ENCODE measurements at regions not wholly inside any gene's neighbourhood (a gene's known extent, or its start where the extent isn't known, plus 50 kb on each side); places are given as distances from the start of the nearest gene placed in this dataset.
A peak's percentile ranks its signal among the peaks of the same experiment; 100 is the strongest.

DNA sequence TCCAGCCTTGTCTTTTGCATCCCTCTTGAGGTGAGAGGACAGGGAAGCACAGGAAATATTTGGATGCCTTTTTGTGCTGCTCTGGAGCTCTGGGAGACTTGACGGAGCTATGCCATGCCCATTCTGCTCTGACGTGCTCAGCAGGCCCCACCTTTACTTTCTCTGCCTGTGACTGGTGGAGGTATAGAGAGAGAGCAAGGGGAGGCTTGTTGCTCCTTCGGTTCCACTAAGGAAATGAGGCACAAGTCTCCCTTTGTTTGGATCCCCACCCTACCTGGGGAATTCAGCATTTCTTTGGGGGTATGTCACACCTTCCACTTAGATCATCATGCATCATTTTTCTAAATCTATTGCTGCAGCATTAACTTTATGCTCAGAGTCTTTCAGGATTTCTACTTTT is 121.8 kb upstream of the CNTLN start:
- H4K20me1 ChIP-seq (ENCODE audit: control insufficient read depth, extremely low read depth, insufficient read depth, low read length) = no peaks in the 10 kb centered on the region
- TF ChIP-seq, protein P1, sequence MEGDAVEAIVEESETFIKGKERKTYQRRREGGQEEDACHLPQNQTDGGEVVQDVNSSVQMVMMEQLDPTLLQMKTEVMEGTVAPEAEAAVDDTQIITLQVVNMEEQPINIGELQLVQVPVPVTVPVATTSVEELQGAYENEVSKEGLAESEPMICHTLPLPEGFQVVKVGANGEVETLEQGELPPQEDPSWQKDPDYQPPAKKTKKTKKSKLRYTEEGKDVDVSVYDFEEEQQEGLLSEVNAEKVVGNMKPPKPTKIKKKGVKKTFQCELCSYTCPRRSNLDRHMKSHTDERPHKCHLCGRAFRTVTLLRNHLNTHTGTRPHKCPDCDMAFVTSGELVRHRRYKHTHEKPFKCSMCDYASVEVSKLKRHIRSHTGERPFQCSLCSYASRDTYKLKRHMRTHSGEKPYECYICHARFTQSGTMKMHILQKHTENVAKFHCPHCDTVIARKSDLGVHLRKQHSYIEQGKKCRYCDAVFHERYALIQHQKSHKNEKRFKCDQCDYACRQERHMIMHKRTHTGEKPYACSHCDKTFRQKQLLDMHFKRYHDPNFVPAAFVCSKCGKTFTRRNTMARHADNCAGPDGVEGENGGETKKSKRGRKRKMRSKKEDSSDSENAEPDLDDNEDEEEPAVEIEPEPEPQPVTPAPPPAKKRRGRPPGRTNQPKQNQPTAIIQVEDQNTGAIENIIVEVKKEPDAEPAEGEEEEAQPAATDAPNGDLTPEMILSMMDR (optimal IDR thresholded peaks at IDR 0.05 in 1 of 3, IDR thresholded peaks at IDR 0.05 in 1 of 3, conservative IDR thresholded peaks at IDR 0.05 in 1 of 3; ENCODE audit: extremely low read depth in 1 of 3, insufficient read depth in 2 of 3, low read length in 3 of 3) = no peak
- TF ChIP-seq EZH2 (IDR thresholded peaks at IDR 0.05; ENCODE audit: low read length) = no peak
- H2AFZ ChIP-seq (ENCODE audit: control insufficient read depth, low read length) = peak overlapping the region; percentile 66
- FAIRE-seq (peak; percentile 93), DNase-seq (ENCODE audit: low read depth, low spot score) (peak; percentile 65)
- peak overlapping the region; percentile 17 for H3K9ac ChIP-seq (ENCODE audit: control insufficient read depth, extremely low read depth, insufficient read depth, low read length)
- H3K4me2 ChIP-seq (ENCODE audit: control insufficient read depth, extremely low read depth, insufficient read depth, low read depth, low read length) = peak overlapping the region; percentile 30
- H3K36me3 ChIP-seq (ENCODE audit: control insufficient read depth in 2 of 2, extremely low read depth in 1 of 2, insufficient read depth in 2 of 2, low read length in 2 of 2) = no peaks in the 10 kb centered on the region
- H3K4me3 ChIP-seq (ENCODE audit: control insufficient read depth in 2 of 3, extremely low read depth in 1 of 3, insufficient read depth in 2 of 3, low read depth in 1 of 3, low read length in 3 of 3) = no peak overlapping the region
- H3K9me3 ChIP-seq (ENCODE audit: control insufficient read depth, low read depth, low read length) = no peaks in the 10 kb centered on the region
- dilution Hi-C loops (cut with MboI; ENCODE audit: extremely low pct_ligation_motif_present, low sequenced_read_pairs) = no loop called here
- no peaks in the 10 kb centered on the region for H3K79me2 ChIP-seq (ENCODE audit: control insufficient read depth, insufficient read depth, low read length)
- peak overlapping the region; percentile 54 for H3K27ac ChIP-seq (ENCODE audit: control insufficient read depth, insufficient read depth, low read length)
- H3K4me1 ChIP-seq (ENCODE audit: control insufficient read depth, extremely low read depth, insufficient read depth, low read length) = peaks cover 20% of the 10 kb centered on the region
- no peaks in the 10 kb centered on the region for H3K9me1 ChIP-seq (ENCODE audit: control insufficient read depth, extremely low read depth, insufficient read depth, low read length)
- H3K27me3 ChIP-seq (ENCODE audit: control insufficient read depth, extremely low read depth, insufficient read depth, low read length) = no peaks in the 10 kb centered on the region

DNA sequence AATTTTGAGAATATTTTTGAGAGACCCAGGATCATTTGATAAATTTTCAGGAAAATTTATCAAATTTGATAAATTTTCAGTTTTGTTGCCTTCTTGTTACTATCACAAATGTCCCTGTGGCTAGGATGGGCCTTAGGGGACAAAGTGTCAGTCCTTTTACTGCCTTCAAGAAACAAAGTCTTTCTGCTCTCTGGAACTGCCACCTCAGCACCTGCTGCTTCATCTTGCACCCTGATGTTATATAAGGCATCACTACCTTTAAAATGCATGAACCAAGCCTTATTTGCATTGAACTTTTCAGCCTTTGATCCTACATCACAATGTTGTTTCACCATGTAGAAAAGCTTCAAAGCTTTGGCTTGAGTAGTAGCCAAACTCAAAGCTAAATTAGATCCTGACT is 123.0 kb upstream of the CNTLN start:
- Histone ChIP-seq H3K9me3 (ENCODE audit: control insufficient read depth, low read depth, low read length) (no peaks in the 10 kb centered on the region), H3K4me3 (ENCODE audit: control insufficient read depth in 2 of 3, extremely low read depth in 1 of 3, insufficient read depth in 2 of 3, low read depth in 1 of 3, low read length in 3 of 3) (no peak overlapping the region), H3K36me3 (ENCODE audit: control insufficient read depth in 2 of 2, extremely low read depth in 1 of 2, insufficient read depth in 2 of 2, low read length in 2 of 2) (no peaks in the 10 kb centered on the region), H3K79me2 (ENCODE audit: control insufficient read depth, insufficient read depth, low read length) (no peaks in the 10 kb centered on the region), H3K4me1 (ENCODE audit: control insufficient read depth, extremely low read depth, insufficient read depth, low read length) (peaks cover 20% of the 10 kb centered on the region), H3K27me3 (ENCODE audit: control insufficient read depth, extremely low read depth, insufficient read depth, low read length) (no peaks in the 10 kb centered on the region), H3K4me2 (ENCODE audit: control insufficient read depth, extremely low read depth, insufficient read depth, low read depth, low read length) (no peak overlapping the region), H4K20me1 (ENCODE audit: control insufficient read depth, extremely low read depth, insufficient read depth, low read length) (no peaks in the 10 kb centered on the region), H2AFZ (ENCODE audit: control insufficient read depth, low read length) (no peak overlapping the region), H3K27ac (ENCODE audit: control insufficient read depth, insufficient read depth, low read length) (no peak overlapping the region), H3K9me1 (ENCODE audit: control insufficient read depth, extremely low read depth, insufficient read depth, low read length) (no peaks in the 10 kb centered on the region), H3K9ac (ENCODE audit: control insufficient read depth, extremely low read depth, insufficient read depth, low read length) (no peak overlapping the region)
- dilution Hi-C loops (cut with MboI; ENCODE audit: extremely low pct_ligation_motif_present, low sequenced_read_pairs) = no loop called here
- no peak for TF ChIP-seq EZH2 (IDR thresholded peaks at IDR 0.05; ENCODE audit: low read length)
- TF ChIP-seq, protein P1 (optimal IDR thresholded peaks at IDR 0.05 in 1 of 3, IDR thresholded peaks at IDR 0.05 in 1 of 3, conservative IDR thresholded peaks at IDR 0.05 in 1 of 3; ENCODE audit: extremely low read depth in 1 of 3, insufficient read depth in 2 of 3, low read length in 3 of 3) = no peak
- FAIRE-seq (no peak), DNase-seq (ENCODE audit: low read depth, low spot score) (no peak)

Data from keratinocyte (primary cell).